H1 (cell line): ENCODE measurements at regions not wholly inside any gene's neighbourhood (a gene's known extent, or its start where the extent isn't known, plus 50 kb on each side); places are given as distances from the start of the nearest gene placed in this dataset.

ENCODE experiments used
- CTCF ChIA-PET: fragments of 300-600 bp; sonication (Branson Sonifier 250); formaldehyde crosslinking; loops from one replicate; lab custom pipeline; 2021; ENCODE audit not compliant: partially characterized antibody; lab: Charles Lee
- POLR2A ChIA-PET: fragments of 300-600 bp; sonication (Branson Sonifier 250); formaldehyde crosslinking; loops from one replicate; lab custom pipeline; 2021; ENCODE audit warnings: inconsistent platforms; ENCODE audit not compliant: partially characterized antibody; lab: Charles Lee
- DNase-seq, 2 experiments: peaks; one replicate each; pipeline versions ENCODE4 v3.0.0 to v3.0.0-alpha.2; 2010 to 2022; ENCODE audit warnings: low spot score in 2 of 2, low read depth in 1 of 2, mixed read lengths in 1 of 2
- FAIRE-seq: peaks from 2 replicates; lab custom pipeline; 2011; peaks lifted over from hg19 to GRCh38; lab: Jason Lieb, UNC
- H2AFZ ChIP-seq: 2 replicates; pipeline ENCODE4 v1.8.1; 2012; ENCODE audit warnings: low read length, inconsistent platforms
- H2AK5ac ChIP-seq: 2 replicates; pipeline ENCODE4 v1.6.1; 2013; ENCODE audit warnings: low read depth, low read length
- H2BK120ac ChIP-seq: replicated peaks from 2 replicates; pipeline ENCODE3; 2013; ENCODE audit warnings: low read depth, low read length, inconsistent platforms
- H2BK12ac ChIP-seq: 2 replicates; pipeline ENCODE4 v1.6.1; 2013; ENCODE audit warnings: low read depth, low read length
- H2BK15ac ChIP-seq: 2 replicates; pipeline ENCODE4 v1.6.1; 2013; ENCODE audit warnings: low read length
- H2BK20ac ChIP-seq: 2 replicates; pipeline ENCODE4 v1.6.1; 2013; ENCODE audit warnings: low read length
- H2BK5ac ChIP-seq: 2 replicates; pipeline ENCODE4 v1.6.1; 2013; ENCODE audit warnings: low read depth, low read length
- H3K14ac ChIP-seq: 2 replicates; pipeline ENCODE4 v1.6.1; 2013; ENCODE audit warnings: inconsistent platforms; ENCODE audit not compliant: insufficient read length
- H3K18ac ChIP-seq: 2 replicates; pipeline ENCODE4 v1.6.1; 2013; ENCODE audit warnings: low read length; ENCODE audit errors: extremely low read depth
- H3K23ac ChIP-seq: 2 replicates; pipeline ENCODE4 v1.6.1; 2013; ENCODE audit warnings: inconsistent platforms; ENCODE audit not compliant: insufficient read length
- H3K23me2 ChIP-seq: 2 replicates; pipeline ENCODE4 v1.6.1; 2013; ENCODE audit warnings: low read depth, low read length
- H3K27ac ChIP-seq: 2 replicates; pipeline ENCODE4 v1.6.1; 2011; ENCODE audit warnings: low read depth, low read length, inconsistent platforms
- H3K27me3 ChIP-seq, 4 experiments: replicated peaks in 1 of 4; 1 replicate in 1 of 4; 2 replicates in 3 of 4; pipeline versions ENCODE4 v1.6.1 to v1.8.1; 2011 to 2013; ENCODE audit warnings: low read length in 3 of 4, mild to moderate bottlenecking in 3 of 4, inconsistent platforms in 2 of 4, mixed read lengths in 2 of 4, moderate library complexity in 1 of 4; ENCODE audit not compliant: control insufficient read depth in 3 of 4, insufficient read depth in 3 of 4; ENCODE audit errors: extremely low read depth in 1 of 4
- H3K36me3 ChIP-seq, 4 experiments: 2 replicates each; pipeline versions ENCODE4 v1.6.1 to v1.8.1; 2011 to 2013; ENCODE audit warnings: mild to moderate bottlenecking in 4 of 4, low read length in 3 of 4, moderate library complexity in 2 of 4, control low read depth in 1 of 4, inconsistent platforms in 1 of 4; ENCODE audit not compliant: insufficient read depth in 4 of 4, control insufficient read depth in 2 of 4
- H3K4ac ChIP-seq: replicated peaks from 2 replicates; pipeline ENCODE3; 2013; ENCODE audit warnings: low read length, low read depth, mixed read lengths, inconsistent platforms; ENCODE audit not compliant: insufficient read length
- H3K4me1 ChIP-seq, 4 experiments: replicated peaks in 1 of 4; 1 replicate in 1 of 4; 2 replicates in 3 of 4; pipeline versions ENCODE4 v1.6.1 to v1.8.1; 2011 to 2013; ENCODE audit warnings: low read length in 3 of 4, inconsistent platforms in 2 of 4, mixed read lengths in 1 of 4; ENCODE audit not compliant: insufficient read depth in 4 of 4, control insufficient read depth in 3 of 4
- H3K4me2 ChIP-seq, 2 experiments: 2 replicates each; pipeline versions ENCODE4 v1.6.1 to v1.8.1; 2011 to 2013; ENCODE audit warnings: low read depth in 2 of 2, low read length in 2 of 2, control low read depth in 1 of 2, inconsistent platforms in 1 of 2, mild to moderate bottlenecking in 1 of 2; ENCODE audit not compliant: insufficient read depth in 1 of 2
- H3K4me3 ChIP-seq, 4 experiments: fragments of 200-600, 300-600 bp in 1 of 4; sonication (generic), shearing (Covaris generic), sonication (Bioruptor Twin) in 1 of 4; 2 replicates each; pipeline versions ENCODE4 v1.5.1 to v1.8.1; 2011 to 2016; ENCODE audit warnings: low read length in 4 of 4, low read depth in 3 of 4, control low read depth in 2 of 4, inconsistent platforms in 2 of 4, mild to moderate bottlenecking in 2 of 4, mixed read lengths in 1 of 4, moderate library complexity in 1 of 4; ENCODE audit not compliant: insufficient read depth in 2 of 4; ENCODE audit errors: extremely low read depth in 1 of 4
- H3K56ac ChIP-seq: replicated peaks from 2 replicates; pipeline ENCODE3; 2013; ENCODE audit warnings: low read depth, mild to moderate bottlenecking, mixed read lengths, low read length, inconsistent platforms; ENCODE audit not compliant: insufficient read length
- H3K79me1 ChIP-seq: 2 replicates; pipeline ENCODE4 v1.6.1; 2013; ENCODE audit warnings: low read depth, low read length, control low read depth
- H3K79me2 ChIP-seq, 2 experiments: 2 replicates each; pipeline versions ENCODE4 v1.6.1 to v1.8.1; 2012 to 2013; ENCODE audit warnings: low read length in 2 of 2, mild to moderate bottlenecking in 2 of 2, inconsistent platforms in 1 of 2; ENCODE audit not compliant: insufficient read depth in 2 of 2, control insufficient read depth in 1 of 2
- H3K9ac ChIP-seq, 4 experiments: replicated peaks in 1 of 4; 1 replicate in 1 of 4; 2 replicates in 3 of 4; pipeline versions ENCODE4 v1.6.1 to v1.8.1; 2011 to 2013; ENCODE audit warnings: low read depth in 3 of 4, low read length in 3 of 4, control low read depth in 2 of 4, mild to moderate bottlenecking in 2 of 4, moderate library complexity in 2 of 4, inconsistent platforms in 1 of 4; ENCODE audit errors: extremely low read depth in 1 of 4
- H3K9me3 ChIP-seq, 2 experiments: 2 replicates each; pipeline versions ENCODE4 v1.6.1 to v1.8.1; 2012 to 2013; ENCODE audit warnings: mild to moderate bottlenecking in 2 of 2, moderate library complexity in 2 of 2, control low read depth in 1 of 2, inconsistent platforms in 1 of 2, low read depth in 1 of 2, low read length in 1 of 2, mixed read lengths in 1 of 2; ENCODE audit not compliant: insufficient read depth in 2 of 2
- H4K20me1 ChIP-seq, 2 experiments: replicated peaks in 1 of 2; 2 replicates each; pipeline versions ENCODE3 to v1.8.1; 2011 to 2013; ENCODE audit warnings: inconsistent platforms in 2 of 2, low read length in 2 of 2, mild to moderate bottlenecking in 1 of 2; ENCODE audit not compliant: insufficient read depth in 2 of 2, control insufficient read depth in 1 of 2
- H4K5ac ChIP-seq: 2 replicates; pipeline ENCODE4 v1.6.1; 2013; ENCODE audit warnings: low read length, low read depth, mixed read lengths, inconsistent platforms; ENCODE audit not compliant: insufficient read length
- H4K8ac ChIP-seq: 2 replicates; pipeline ENCODE4 v1.8.0; 2013; ENCODE audit warnings: mild to moderate bottlenecking, moderate library complexity, low read length, inconsistent platforms; ENCODE audit not compliant: insufficient read depth; ENCODE audit errors: extremely low read depth
- H4K91ac ChIP-seq: replicated peaks from 2 replicates; pipeline ENCODE3; 2013; ENCODE audit warnings: low read length, mixed read lengths, inconsistent platforms; ENCODE audit not compliant: insufficient read length
- NRF1 ChIP-seq: IDR thresholded peaks from 2 replicates; pipeline ENCODE4 v1.6.1; 2011; ENCODE audit warnings: mild to moderate bottlenecking, low read depth, low read length, improper control_type of control experiment
- RNF2 ChIP-seq: fragments of 200-900, 300-1000 bp; sonication (generic); IDR thresholded peaks from 2 replicates; pipeline ENCODE4 v1.7.1; 2016; ENCODE audit warnings: borderline replicate concordance, low read depth, mild to moderate bottlenecking, antibody characterized with exemption, low read length; ENCODE audit not compliant: poor library complexity, severe bottlenecking; ENCODE audit errors: missing control alignments
- RXRA ChIP-seq: IDR thresholded peaks from 2 replicates; pipeline ENCODE4 v1.6.1; 2011; ENCODE audit warnings: low read depth, mild to moderate bottlenecking, low read length, moderate library complexity; ENCODE audit not compliant: insufficient read depth
- SRF ChIP-seq: IDR thresholded peaks from 2 replicates; pipeline ENCODE4 v1.6.1; 2011; ENCODE audit warnings: mild to moderate bottlenecking, low read depth, low read length, moderate library complexity
- YY1 ChIP-seq: IDR thresholded peaks from 2 replicates; pipeline ENCODE4 v1.6.1; 2011; ENCODE audit warnings: low read depth, mild to moderate bottlenecking, low read length
- WGBS, 2 experiments: shearing (Covaris generic) in 1 of 2; methylation state at CpG; one replicate each; pipeline versions ENCODE4 v1.1.6 to v1.1.7; 2013 to 2015; ENCODE audit warnings: low lambda C conversion rate in 2 of 2, mixed read lengths in 2 of 2, inconsistent platforms in 1 of 2, low coverage in 1 of 2, missing lambda C conversion rate in 1 of 2; ENCODE audit not compliant: insufficient replicate concordance in 2 of 2, insufficient coverage in 1 of 2, insufficient read length in 1 of 2; ENCODE audit errors: extremely low coverage in 1 of 2, missing lambda C conversion rate in 1 of 2; 5-methylcytosine and 5-hydroxymethylcytosine counted together

- no peak overlapping the region for H3K56ac ChIP-seq
- H3K9me3 ChIP-seq, result no peaks in the 10 kb centered on the region
- DNase-seq (no peak), FAIRE-seq (no peak)
- H3K4me2 ChIP-seq, result no peak overlapping the region
- H2BK12ac ChIP-seq, result no peak overlapping the region
- no peaks in the 10 kb centered on the region for H3K79me1 ChIP-seq
- H2BK20ac ChIP-seq, result no peak overlapping the region
- no peak overlapping the region for H2BK120ac ChIP-seq
- H3K23me2 ChIP-seq, result no peaks in the 10 kb centered on the region
- no peaks in the 10 kb centered on the region for H4K20me1 ChIP-seq
- TF ChIP-seq SRF (peak; percentile 45; the same call in 1 of the 2 replicates), YY1 (no peak), RXRA (no peak), NRF1 (no peak), RNF2 (no peak)
- no peak overlapping the region for H4K91ac ChIP-seq
- no peak overlapping the region for H2BK15ac ChIP-seq
- no peak overlapping the region for H4K8ac ChIP-seq
- no peak overlapping the region for H2AK5ac ChIP-seq
- CTCF ChIA-PET, result interaction anchor here (1.1 to 1.9 kb wide), 4 partner anchors 11 to 451 kb away, joined by 3 to 13 read pairs (median 4); no protein-coding TSS in a partner anchor
- no peak overlapping the region for H3K27ac ChIP-seq
- H3K4ac ChIP-seq, result no peak overlapping the region
- no peak overlapping the region for H4K5ac ChIP-seq
- H2BK5ac ChIP-seq, result no peak overlapping the region
- H3K23ac ChIP-seq, result no peak overlapping the region
- H3K18ac ChIP-seq, result no peak overlapping the region
- H3K36me3 ChIP-seq, result no peaks in the 10 kb centered on the region
- peak overlapping the region; percentile 3; the same call in 1 of the 2 replicates for H2AFZ ChIP-seq
- no peak overlapping the region for H3K14ac ChIP-seq
- H3K27me3 ChIP-seq, result no peaks in the 10 kb centered on the region
- no peaks in the 10 kb centered on the region for H3K4me1 ChIP-seq
- no peak overlapping the region for H3K4me3 ChIP-seq
- H3K9ac ChIP-seq, result no peak overlapping the region
- no peaks in the 10 kb centered on the region for H3K79me2 ChIP-seq
- 100% methylated on average over 2 of the region's 2 CpGs; no CpG with 5 or more reads in 1 of the 2 experiments for WGBS, 2 experiments
- POLR2A ChIA-PET, result no interaction called here
These were observed 50.4 kb upstream of the RBFOX2 start for GRCh38 chr22:36079041-36079440.
